ENCODE measurements at regions not wholly inside any gene's neighbourhood (a gene's known extent, or its start where the extent isn't known, plus 50 kb on each side); places are given as distances from the start of the nearest gene placed in this dataset.

DNA sequence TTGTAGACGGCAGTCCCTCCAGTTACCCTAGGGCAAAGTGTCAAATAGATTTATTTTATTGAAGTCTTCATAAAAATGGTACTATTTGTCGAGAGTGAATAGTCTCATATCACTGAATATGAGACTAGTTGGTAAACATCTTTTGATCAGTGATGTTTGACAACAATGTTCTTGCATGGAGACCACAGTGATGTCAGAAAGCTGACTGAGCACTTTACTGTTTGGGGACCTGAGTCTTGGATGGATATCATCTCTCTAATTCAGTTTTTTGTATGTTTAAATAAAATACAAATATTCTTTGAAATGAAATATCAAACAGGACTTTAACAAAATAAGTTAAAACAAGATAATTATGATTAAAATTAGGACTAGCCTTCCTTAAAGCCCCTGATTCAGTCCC lies 1315.4 kb upstream of the NRXN1 start:
- ATAC-seq (ENCODE audit: low FRiP score), result no peak
- DNase-seq (ENCODE audit: low spot score), result no peak
- TF ChIP-seq, protein P1, sequence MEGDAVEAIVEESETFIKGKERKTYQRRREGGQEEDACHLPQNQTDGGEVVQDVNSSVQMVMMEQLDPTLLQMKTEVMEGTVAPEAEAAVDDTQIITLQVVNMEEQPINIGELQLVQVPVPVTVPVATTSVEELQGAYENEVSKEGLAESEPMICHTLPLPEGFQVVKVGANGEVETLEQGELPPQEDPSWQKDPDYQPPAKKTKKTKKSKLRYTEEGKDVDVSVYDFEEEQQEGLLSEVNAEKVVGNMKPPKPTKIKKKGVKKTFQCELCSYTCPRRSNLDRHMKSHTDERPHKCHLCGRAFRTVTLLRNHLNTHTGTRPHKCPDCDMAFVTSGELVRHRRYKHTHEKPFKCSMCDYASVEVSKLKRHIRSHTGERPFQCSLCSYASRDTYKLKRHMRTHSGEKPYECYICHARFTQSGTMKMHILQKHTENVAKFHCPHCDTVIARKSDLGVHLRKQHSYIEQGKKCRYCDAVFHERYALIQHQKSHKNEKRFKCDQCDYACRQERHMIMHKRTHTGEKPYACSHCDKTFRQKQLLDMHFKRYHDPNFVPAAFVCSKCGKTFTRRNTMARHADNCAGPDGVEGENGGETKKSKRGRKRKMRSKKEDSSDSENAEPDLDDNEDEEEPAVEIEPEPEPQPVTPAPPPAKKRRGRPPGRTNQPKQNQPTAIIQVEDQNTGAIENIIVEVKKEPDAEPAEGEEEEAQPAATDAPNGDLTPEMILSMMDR (IDR thresholded peaks at IDR 0.05), result no peak

DNA sequence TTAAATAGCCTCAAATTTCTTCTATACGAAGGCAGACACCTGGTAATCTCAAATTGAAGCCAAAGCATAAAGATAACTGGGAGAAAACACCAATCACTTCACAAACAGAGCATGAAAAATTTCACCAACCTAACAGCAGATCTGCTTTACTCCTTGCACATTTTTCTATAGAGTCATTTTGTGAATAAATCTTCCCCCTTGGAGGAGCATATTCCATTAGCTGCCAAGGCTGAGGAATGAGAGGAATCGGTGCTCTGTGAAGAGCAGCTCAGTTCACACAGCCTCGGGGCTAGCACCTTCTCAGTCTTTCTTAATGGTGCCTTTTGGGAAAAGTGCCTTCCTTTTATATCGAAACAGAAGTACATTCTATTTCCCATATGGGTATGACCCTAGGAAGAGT lies 1313.7 kb upstream of the NRXN1 start:
- DNase-seq (ENCODE audit: low spot score) (no peak), ATAC-seq (ENCODE audit: low FRiP score) (no peak)
- TF ChIP-seq, protein P1 (IDR thresholded peaks at IDR 0.05), result no peak

DNA sequence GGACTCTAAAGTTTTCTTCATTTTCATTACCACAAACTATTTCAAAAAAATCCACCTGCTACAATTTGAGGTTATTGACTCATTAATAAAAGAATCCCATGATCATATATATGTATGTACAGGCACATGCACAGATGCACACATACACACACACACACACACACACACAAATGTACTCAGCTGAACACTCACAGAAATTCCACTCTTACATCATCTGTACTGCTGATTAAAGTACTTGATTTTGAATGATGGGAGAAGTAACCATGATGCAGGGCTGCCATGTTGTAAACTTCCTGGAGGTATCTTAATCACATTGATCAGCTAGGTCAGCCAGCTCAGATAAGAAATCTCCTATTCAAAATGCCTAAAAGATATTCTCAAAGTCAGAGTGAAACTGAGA lies 1313.2 kb upstream of the NRXN1 start:
- TF ChIP-seq, protein P1 (IDR thresholded peaks at IDR 0.05), result no peak
- no peak for ATAC-seq (ENCODE audit: low FRiP score)
- DNase-seq (ENCODE audit: low spot score), result no peak

DNA sequence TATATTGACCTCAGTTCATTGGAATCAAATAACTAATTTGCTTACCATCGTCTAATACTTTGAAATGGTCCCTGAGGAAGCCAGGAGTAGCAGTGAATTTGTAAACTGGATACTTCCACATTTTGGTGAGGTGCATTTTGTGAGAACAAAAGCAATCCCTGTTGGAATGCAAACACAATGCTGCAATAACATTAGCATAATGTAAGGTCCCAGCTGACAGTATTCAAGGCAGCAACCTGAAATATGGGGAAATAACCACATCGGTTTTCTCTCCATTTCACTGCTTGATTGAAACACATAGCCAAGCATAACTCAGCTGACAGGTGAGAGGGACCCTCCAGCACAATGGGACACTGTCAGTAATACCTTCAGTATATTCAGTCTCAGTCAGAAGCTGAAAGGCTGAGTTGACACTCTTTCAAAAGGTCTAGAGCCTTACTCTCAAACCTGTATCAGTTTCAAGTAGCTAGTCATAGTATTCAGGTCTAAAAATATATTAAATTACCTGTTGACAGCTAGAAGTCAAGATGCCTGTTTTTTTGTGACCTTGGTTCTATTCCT lies 1311.9 kb upstream of the NRXN1 start:
- DNase-seq (ENCODE audit: low spot score) (no peak), ATAC-seq (ENCODE audit: low FRiP score) (no peak)
- TF ChIP-seq, protein P1 (IDR thresholded peaks at IDR 0.05), result no peak

DNA sequence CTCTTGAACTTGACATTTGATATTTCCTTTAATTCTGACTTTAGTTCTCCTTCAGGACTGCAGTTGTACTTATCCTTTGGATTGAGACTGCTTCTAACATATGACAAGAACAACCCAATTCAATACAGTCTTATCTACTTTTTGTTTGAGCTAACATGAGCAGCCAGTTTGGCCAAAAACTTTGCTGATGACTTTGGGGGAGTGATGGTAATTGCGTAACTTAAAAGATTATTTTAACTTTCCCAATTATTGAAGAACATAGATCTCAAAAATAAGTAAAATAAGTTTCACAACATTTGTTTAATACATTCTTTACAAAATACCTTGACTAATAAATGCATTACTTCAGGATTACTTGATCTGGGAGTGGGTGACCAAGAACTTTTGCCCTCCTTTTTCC lies 1311.1 kb upstream of the NRXN1 start:
- no peak for ATAC-seq (ENCODE audit: low FRiP score)
- TF ChIP-seq, protein P1 (IDR thresholded peaks at IDR 0.05), result no peak

DNA sequence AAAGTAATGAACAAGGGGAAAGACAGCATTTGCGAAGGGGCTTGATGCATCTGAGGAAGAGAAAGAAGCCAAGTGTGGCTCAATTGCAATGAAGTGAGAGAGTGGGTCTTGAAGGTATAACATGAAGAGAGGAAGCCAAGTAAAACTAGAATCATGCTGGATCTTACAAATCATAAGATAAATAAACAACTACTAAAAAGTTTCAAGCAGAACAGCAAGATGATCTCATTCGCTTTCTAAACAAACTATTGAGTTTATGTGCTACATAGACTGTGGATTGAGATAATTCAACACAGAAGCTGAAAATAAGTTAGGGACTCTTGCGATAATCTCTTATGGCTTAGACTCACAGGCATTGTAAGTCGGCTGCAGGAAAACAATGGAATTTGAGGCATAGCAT lies 1310.5 kb upstream of the NRXN1 start:
- TF ChIP-seq, protein P1 (IDR thresholded peaks at IDR 0.05), result no peak
- no peak for DNase-seq (ENCODE audit: low spot score)
- no peak for ATAC-seq (ENCODE audit: low FRiP score)

More for the DNA sequence above, 1311.1 kb upstream of the NRXN1 start:
- no peak for DNase-seq (ENCODE audit: low spot score)

DNA sequence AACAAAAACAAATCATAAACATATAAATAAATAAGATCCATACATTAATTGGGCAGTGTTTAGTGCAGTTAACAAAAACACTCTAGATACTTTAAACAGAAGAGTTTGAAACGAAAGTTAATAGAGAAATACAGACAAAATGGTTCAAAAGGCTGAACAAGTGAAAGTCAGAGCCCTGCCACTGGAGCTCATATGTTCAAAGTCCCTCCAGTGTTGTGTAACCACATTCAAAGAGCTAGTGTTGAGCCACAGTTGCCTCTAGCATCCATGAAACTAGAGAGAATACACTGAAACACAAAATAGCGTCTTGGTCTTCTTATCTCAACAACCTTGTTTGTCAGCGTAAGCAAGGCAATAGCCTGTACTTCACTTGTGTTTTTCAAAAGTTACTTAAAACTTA lies 1309.8 kb upstream of the NRXN1 start:
- TF ChIP-seq, protein P1 (IDR thresholded peaks at IDR 0.05), result no peak
- DNase-seq (ENCODE audit: low spot score) (no peak), ATAC-seq (ENCODE audit: low FRiP score) (no peak)

Measured in omental fat pad (tissue), 3 donors.